Astrocyte of the spinal cord (primary cell): ENCODE measurements at regions not wholly inside any gene's neighbourhood (a gene's known extent, or its start where the extent isn't known, plus 50 kb on each side); places are given as distances from the start of the nearest gene placed in this dataset.

Source experiments
- DNase-seq: peaks from one replicate; pipeline ENCODE4 v3.0.0; 2011; ENCODE audit warnings: low read depth, low spot score
- H3K4me3 ChIP-seq: 2 replicates; pipeline ENCODE4 v1.5.1; 2011; ENCODE audit warnings: low read depth, mild to moderate bottlenecking, low read length, moderate library complexity
- in situ Hi-C: cut with HindIII; loops from 2 replicates; pipeline ENCODE4 v1.10.0; 2017; ENCODE audit warnings: low sequenced_read_pairs
- TF ChIP-seq, protein P1 (sequence below): IDR thresholded peaks from 2 replicates; pipeline ENCODE4 v1.5.1; 2012; ENCODE audit warnings: low read depth, mild to moderate bottlenecking, low read length, inconsistent platforms

DNA sequence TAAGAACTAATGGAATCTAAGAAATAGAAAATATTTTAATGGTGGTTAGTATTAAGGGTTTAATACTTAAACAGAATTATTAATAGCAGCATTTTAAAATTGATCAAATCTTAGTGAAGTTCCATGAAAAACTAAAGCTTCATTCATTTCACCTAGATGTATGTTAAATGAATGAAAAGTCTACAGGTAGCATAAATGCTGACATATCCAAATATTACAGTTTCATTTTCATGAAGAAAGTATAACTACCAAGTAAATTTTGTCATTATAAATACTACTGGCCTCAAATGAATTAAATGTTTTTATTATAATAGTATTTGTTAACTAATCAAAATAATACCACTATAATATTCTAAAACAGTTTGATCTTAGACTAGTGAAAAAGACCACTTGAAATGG is 403.3 kb downstream of the LIG4 start:
- DNase-seq: no peak
- H3K4me3 ChIP-seq: no peak overlapping the region
- TF ChIP-seq, protein P1, sequence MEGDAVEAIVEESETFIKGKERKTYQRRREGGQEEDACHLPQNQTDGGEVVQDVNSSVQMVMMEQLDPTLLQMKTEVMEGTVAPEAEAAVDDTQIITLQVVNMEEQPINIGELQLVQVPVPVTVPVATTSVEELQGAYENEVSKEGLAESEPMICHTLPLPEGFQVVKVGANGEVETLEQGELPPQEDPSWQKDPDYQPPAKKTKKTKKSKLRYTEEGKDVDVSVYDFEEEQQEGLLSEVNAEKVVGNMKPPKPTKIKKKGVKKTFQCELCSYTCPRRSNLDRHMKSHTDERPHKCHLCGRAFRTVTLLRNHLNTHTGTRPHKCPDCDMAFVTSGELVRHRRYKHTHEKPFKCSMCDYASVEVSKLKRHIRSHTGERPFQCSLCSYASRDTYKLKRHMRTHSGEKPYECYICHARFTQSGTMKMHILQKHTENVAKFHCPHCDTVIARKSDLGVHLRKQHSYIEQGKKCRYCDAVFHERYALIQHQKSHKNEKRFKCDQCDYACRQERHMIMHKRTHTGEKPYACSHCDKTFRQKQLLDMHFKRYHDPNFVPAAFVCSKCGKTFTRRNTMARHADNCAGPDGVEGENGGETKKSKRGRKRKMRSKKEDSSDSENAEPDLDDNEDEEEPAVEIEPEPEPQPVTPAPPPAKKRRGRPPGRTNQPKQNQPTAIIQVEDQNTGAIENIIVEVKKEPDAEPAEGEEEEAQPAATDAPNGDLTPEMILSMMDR: no peak
- in situ Hi-C loops: no loop called here

DNA sequence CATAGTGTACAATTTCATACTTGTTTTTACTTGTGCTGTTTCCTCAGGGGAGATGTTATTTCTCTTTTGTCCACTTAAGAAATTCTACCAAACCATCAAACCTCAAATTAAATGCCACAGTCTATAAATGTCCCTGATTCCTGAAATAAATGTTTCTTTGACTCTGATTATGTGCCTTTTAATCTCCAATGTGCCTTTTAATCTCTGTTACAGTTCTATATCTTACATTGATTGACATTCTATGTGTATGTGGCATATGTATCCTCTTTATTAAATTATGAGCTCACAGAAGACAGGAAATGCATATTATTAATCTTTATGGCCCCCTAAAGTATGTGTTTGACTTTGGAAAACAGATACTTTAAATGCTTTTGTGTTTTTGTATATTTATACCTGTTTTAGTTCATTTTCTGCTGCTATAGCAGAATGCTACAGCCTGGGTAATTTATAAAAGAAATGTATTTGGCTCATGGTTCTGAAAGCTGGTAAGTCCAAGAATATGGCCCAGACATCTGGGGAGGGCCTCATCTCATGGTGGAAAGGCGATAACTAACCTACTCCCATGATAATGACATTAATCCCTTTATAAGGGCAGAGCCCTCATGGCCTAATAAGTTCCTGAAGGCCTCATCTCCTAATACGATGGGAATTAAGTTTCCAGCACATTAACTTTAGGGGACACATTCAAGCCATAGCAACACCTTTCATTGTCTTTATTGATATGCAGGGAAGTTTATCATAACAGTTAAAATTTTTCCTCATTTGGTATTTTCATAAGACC is 403.9 kb downstream of the LIG4 start:
- in situ Hi-C loops: no loop called here
- TF ChIP-seq, protein P1: no peak
- no peak overlapping the region for H3K4me3 ChIP-seq
- DNase-seq: no peak

DNA sequence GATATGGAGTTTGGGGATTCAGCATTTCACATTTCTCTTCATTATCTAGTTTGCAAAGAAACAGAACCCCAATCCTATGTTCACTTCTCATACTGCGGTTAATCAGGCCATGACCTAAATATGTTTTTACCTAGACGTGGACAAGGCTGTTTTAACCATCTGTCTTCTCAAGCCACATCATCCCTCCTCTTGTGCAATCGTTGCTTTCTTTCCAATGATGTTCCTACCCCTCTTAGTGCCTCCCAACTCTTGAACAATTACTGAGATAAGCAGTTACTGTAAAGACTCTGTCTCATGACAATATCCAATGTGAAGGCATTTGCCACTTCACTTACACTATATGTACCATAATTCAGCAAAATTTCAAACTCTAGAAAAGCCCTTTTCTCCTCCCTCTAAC is 406.2 kb downstream of the LIG4 start:
- H3K4me3 ChIP-seq: no peak overlapping the region
- no peak for DNase-seq
- TF ChIP-seq, protein P1: no peak
- in situ Hi-C loops: no loop called here

DNA sequence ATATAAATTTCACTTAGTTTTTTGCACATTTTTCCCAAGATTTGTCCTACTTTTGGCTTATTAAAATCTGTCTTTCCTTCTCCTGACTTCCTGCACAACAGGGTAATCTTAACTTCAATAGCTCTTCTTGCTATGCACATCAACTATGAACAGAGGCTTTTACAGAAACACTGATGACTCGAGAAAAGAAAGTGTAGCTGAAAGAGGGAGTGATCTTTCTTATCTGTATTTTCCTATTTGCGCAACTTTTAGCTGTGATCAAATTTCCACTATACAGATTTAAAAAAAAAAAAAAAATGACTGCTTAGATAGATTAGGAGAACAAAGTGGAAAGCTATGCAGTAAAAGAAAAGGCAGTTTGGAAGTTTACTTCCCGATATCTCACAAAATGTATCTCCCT is 406.9 kb downstream of the LIG4 start:
- in situ Hi-C loops: no loop called here
- H3K4me3 ChIP-seq: no peak overlapping the region
- TF ChIP-seq, protein P1: no peak
- DNase-seq: no peak

DNA sequence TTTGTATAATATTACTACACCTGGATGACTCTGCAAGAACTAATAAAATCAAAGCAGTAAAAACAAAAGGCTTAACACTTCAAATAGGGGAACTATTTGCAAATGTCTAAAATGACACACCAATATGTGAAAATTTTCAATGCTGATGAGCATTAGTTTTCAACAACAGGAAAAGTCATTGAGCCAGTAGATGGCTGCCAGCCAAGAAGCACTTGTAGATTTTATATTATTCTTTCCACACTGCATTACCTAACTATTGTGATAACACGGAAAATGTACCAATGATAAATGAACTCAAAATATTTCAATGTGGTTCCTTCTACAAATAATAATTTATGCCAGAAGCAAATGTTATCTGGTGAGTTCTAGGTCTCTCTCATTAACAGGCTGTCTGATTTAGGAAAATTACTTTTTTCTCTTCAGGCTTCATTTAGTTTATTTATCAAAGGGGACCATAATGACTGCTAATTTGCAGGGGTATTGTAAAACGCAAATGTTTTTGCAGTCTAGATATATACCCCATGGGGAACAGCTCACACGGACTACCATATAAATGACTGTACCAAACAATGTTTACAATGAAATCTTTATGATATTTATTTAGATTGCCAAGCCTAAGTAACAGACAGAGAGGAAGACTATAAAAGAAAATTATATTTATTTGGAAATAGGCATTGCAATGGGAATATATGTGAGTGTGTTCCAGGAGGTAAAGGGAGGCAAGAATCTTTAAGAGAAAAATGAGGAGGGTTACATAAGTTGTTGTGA is 407.8 kb downstream of the LIG4 start:
- in situ Hi-C loops: no loop called here

DNA sequence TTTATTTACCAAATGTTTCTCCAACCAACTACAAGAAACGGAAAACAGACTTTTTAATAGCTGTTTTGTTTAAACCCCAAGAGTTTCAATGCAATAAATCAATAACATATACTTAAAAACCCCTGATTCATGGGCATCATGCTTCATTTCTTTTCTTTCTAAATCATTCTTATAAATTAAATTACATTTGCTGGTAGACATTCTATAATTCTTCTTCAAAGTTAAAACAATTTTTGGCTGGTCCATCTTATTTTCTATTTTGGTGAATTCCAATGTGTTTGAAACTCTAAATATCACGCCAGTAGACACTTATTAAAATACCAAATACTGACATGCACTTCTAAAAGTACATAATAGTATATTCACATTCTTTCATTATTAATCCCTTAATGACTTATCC is 408.6 kb downstream of the LIG4 start:
- TF ChIP-seq, protein P1: no peak
- DNase-seq: no peak
- in situ Hi-C loops: no loop called here
- no peak overlapping the region for H3K4me3 ChIP-seq

More for the DNA sequence above, 407.8 kb downstream of the LIG4 start:
- DNase-seq: no peak
- TF ChIP-seq, protein P1: no peak
- no peak overlapping the region for H3K4me3 ChIP-seq
